GM10266 (cell line): ENCODE measurements at regions not wholly inside any gene's neighbourhood (a gene's known extent, or its start where the extent isn't known, plus 50 kb on each side); places are given as distances from the start of the nearest gene placed in this dataset.
"Not testable (repeated sequence)": the region's sequence is repeated elsewhere in the genome, so short reads cannot be mapped to it uniquely, and the experiment has no call there.

Source experiments
- DNase-seq: peaks from one replicate; pipeline ENCODE4 v3.0.0; 2012; ENCODE audit errors: extremely low spot score
- CTCF ChIP-seq: IDR thresholded peaks from 2 replicates; pipeline ENCODE4 v1.5.1; 2012; ENCODE audit warnings: mild to moderate bottlenecking, low read depth; ENCODE audit not compliant: control insufficient read depth, insufficient read depth; ENCODE audit errors: missing control alignments

- no peak for DNase-seq
- no peak for TF ChIP-seq CTCF
Observed at GRCh38 chr3:20832963-20833362, 647.0 kb upstream of the SGO1 start.

- no peak for TF ChIP-seq CTCF
Observed at GRCh38 chr3:20822251-20822650, 636.2 kb upstream of the SGO1 start.

GRCh38 chr3:20820872-20821271 is 634.9 kb upstream of the SGO1 start:
- not testable (repeated sequence) for DNase-seq

More at GRCh38 chr3:20822251-20822650, 636.2 kb upstream of the SGO1 start:
- DNase-seq = no peak

- DNase-seq = no peak
- no peak for TF ChIP-seq CTCF
Observed at GRCh38 chr3:20811631-20812030, 625.6 kb upstream of the SGO1 start.

- no peak for TF ChIP-seq CTCF
- no peak for DNase-seq
Observed at GRCh38 chr3:20811006-20811405, 625.0 kb upstream of the SGO1 start.

- TF ChIP-seq CTCF = no peak
- DNase-seq = no peak
Observed at GRCh38 chr3:20810555-20810954, 624.5 kb upstream of the SGO1 start.

- no peak for TF ChIP-seq CTCF
- DNase-seq = no peak
Observed at GRCh38 chr3:20809356-20809755, 623.4 kb upstream of the SGO1 start.

- no peak for DNase-seq
- TF ChIP-seq CTCF = no peak
Observed at GRCh38 chr3:20808864-20809263, 622.9 kb upstream of the SGO1 start.
